GM12872 (cell line): ENCODE measurements at regions not wholly inside any gene's neighbourhood (a gene's known extent, or its start where the extent isn't known, plus 50 kb on each side); places are given as distances from the start of the nearest gene placed in this dataset.

ENCODE experiments used
- TF ChIP-seq, protein P1 (sequence below): IDR thresholded peaks from 3 replicates; pipeline ENCODE4 v1.5.1; 2011; ENCODE audit warnings: low read depth, mild to moderate bottlenecking, low read length, moderate library complexity; ENCODE audit not compliant: insufficient read depth

DNA sequence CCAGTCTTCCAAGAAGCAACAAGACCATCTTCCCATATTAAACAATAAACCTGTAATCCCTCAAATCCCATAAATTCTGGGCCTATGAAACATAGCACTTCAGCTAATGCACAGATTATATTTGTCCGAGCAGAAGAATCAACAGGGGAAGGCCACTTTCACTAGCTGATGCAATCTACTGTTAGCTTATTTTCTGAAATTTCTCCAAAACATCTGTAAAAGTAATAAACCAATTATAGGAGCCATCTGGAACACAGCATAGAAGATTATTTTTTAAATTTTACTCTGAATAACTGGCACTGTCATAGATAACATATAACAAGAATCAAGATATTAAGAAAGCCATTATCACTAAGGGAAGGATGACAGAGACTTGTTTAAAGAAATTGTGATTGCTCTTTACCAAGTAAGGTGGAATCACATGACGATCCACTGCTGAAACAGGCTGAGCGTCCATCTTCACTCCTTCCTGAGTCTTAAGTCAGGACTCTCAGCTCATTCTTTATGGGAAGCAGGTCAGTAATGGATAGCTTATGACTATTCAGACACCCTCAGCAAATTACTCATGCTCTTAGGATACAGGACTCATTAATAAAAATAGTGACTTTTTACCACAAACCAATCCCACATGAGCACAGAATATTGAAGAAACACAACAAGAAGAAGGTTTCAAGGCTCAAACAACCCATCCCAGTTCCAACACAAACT is 719.5 kb downstream of the XPNPEP1 start:
- TF ChIP-seq, protein P1, sequence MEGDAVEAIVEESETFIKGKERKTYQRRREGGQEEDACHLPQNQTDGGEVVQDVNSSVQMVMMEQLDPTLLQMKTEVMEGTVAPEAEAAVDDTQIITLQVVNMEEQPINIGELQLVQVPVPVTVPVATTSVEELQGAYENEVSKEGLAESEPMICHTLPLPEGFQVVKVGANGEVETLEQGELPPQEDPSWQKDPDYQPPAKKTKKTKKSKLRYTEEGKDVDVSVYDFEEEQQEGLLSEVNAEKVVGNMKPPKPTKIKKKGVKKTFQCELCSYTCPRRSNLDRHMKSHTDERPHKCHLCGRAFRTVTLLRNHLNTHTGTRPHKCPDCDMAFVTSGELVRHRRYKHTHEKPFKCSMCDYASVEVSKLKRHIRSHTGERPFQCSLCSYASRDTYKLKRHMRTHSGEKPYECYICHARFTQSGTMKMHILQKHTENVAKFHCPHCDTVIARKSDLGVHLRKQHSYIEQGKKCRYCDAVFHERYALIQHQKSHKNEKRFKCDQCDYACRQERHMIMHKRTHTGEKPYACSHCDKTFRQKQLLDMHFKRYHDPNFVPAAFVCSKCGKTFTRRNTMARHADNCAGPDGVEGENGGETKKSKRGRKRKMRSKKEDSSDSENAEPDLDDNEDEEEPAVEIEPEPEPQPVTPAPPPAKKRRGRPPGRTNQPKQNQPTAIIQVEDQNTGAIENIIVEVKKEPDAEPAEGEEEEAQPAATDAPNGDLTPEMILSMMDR = no peak

- TF ChIP-seq, protein P1 = no peak
Observed at GRCh38 chr10:109202111-109202510, 721.2 kb downstream of the XPNPEP1 start.

- TF ChIP-seq, protein P1 = no peak
Observed at GRCh38 chr10:109200646-109201045, 722.7 kb downstream of the XPNPEP1 start.

DNA sequence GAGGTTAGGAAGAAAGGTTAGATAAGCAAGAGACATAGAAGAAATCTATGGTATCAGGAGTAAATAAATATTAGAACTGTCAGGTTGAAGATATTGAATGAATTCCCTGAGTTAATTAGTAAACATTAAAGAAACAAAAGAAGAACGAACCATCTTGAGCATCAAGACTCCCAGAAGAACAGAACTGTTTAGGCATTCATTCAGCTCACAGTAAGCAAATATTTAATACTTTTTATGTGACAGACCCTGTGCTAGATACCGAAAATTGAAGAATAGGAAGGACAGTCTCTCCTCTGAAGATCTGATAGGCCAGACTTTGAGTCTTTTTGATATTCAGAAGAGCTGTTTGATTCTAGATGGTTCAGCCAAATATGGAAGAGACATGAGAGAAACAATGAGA is 731.5 kb downstream of the XPNPEP1 start:
- TF ChIP-seq, protein P1 = no peak

GRCh38 chr10:109191341-109191740 is 732.0 kb downstream of the XPNPEP1 start:
- TF ChIP-seq, protein P1 = no peak

DNA sequence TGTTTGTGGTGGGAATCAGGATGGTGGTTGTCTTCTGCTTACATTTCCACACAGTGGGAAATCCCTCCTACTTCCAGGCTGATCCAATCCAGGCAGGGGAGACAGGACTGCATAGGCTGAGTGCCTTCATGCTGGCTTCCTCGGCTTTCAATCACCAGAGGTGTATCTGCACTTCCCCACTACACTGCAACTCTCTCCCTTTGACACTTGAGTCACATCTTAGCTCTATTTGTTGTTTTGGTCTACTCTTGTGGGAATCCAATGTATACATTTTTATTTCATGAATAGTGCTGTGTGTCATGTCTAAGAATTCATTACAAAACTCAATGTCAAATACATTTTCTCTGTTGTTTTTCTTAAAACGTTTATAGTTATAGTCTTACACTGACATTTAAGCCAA is 735.6 kb downstream of the XPNPEP1 start:
- TF ChIP-seq, protein P1 = no peak

DNA sequence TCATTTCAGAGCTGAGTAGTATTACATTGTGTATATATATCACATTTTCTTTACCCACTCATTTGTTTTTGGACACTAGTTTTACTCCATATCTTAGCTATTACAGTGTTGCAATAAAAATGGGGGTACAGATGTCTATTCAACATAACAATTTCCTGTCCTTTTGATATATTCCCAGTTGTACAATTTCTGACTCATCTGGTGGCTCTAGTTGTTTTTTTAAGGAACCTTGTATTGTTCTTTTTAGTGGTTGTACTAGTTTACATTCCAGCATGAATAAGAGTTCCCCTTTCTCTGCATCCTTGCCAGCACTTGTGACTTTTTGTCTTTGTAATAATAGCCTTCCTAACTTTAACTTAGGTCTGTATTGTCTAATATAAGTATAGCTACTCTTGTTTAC is 739.9 kb downstream of the XPNPEP1 start:
- TF ChIP-seq, protein P1 = no peak

DNA sequence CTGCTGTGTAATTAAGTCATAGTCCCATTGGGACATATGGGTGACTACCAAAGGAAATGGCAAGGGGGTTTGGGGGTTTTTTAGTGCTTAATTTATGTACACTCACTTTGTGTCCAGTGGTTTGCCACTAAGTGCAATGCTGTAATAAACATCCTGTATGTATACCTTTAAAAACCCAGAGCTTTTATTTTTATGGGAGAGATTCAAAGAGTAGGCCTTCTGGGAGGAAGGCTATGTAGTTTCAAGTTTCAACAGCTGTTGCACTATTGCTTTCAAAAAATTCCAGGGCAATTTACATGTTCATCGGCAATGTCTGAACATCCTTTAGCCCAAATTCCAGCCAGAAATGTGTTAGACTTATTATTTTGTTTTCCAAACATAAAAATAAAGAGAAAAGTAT is 744.7 kb downstream of the XPNPEP1 start:
- TF ChIP-seq, protein P1 = no peak
